ENCODE measurements at regions not wholly inside any gene's neighbourhood (a gene's known extent, or its start where the extent isn't known, plus 50 kb on each side); places are given as distances from the start of the nearest gene placed in this dataset.

- TF ChIP-seq AR (CRISPR knock-in tag; IDR thresholded peaks at IDR 0.05) = no peak
- no peak for TF ChIP-seq ETV6 (CRISPR knock-in tag; IDR thresholded peaks at IDR 0.05)
- TF ChIP-seq OVOL2 (CRISPR knock-in tag; IDR thresholded peaks at IDR 0.05; ENCODE audit: borderline replicate concordance) = no peak
Observed at GRCh38 chr6:145235207-145235606, 500.1 kb downstream of the EPM2A start (continued).

DNA sequence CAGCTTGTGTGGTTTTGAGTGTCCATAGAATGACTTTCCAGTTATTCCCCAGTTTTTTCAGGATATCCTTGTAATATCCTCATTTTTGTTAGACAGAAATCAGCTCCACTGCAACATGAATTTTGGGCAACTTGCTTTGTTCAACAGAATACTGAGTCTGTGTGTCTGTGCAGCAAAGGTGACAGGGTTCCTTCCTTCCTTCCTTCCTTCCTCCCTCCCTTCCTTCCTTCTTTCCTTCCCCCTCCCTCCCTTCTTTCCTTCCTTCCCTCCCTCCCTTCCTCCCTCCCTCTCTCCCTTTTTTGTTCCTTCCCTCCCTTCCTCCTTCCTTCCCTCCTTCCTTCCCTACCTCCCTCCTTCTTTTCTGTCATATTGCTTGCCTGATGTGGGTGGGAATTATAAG lies 496.5 kb downstream of the EPM2A start:
- POLR2A ChIA-PET = no interaction called here
- H3K27ac Mint-ChIP-seq = no peak overlapping the region
- H3K4me3 Mint-ChIP-seq = no peak overlapping the region
- peaks cover 29% of the 10 kb centered on the region for H3K9me3 Mint-ChIP-seq
- CTCF ChIA-PET = no interaction called here
- ATAC-seq = no peak
- H3K27me3 Mint-ChIP-seq (ENCODE audit: low read depth) = no peaks in the 10 kb centered on the region; the same call in 1 of the 2 replicates
- no peak for TF ChIP-seq ZNF281 (CRISPR knock-in tag; IDR thresholded peaks at IDR 0.05)
- no peak for TF ChIP-seq JAZF1 (CRISPR knock-in tag; IDR thresholded peaks at IDR 0.05)
- TF ChIP-seq, protein P1, sequence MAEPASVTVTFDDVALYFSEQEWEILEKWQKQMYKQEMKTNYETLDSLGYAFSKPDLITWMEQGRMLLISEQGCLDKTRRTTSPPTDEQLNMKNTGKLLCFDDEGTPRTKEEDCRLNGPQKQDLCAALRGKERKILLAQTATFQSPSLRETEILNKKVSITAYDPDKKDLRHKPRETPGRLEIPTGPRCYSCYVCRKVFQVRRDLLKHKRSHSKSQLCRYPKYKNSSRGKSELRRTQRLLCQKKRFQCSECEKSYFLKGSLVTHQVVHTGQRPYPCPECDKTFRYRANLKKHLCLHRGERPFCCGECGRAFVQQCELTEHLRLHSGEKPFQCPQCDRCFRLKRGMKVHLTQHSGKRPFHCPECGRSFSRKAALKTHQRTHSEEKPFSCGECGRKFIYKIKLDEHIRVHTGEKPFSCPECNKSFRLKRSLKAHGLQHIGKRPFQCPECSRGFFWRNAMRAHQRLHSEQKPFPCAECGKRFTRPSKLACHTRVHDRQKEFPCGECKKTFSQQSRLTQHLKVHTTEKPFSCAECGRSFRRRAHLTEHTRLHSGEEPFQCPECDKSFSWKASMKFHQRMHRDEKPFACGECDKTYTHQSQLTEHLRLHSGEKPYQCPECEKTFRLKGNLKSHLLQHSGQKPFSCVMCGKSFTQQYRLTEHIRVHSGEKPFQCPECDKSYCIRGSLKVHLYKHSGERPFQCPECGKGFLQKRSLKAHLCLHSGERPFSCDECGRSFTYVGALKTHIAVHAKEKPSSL (CRISPR knock-in tag; conservative IDR thresholded peaks at IDR 0.05) = no peak
- TF ChIP-seq GRHL2 (CRISPR knock-in tag; IDR thresholded peaks at IDR 0.05; ENCODE audit: insufficient replicate concordance, severe bottlenecking) = no peak
- TF ChIP-seq NR1H2 (CRISPR knock-in tag; IDR thresholded peaks at IDR 0.05) = no peak
- TF ChIP-seq USF2 (CRISPR knock-in tag; IDR thresholded peaks at IDR 0.05) = no peak
- no peak for TF ChIP-seq ELF4 (CRISPR knock-in tag; IDR thresholded peaks at IDR 0.05; ENCODE audit: low read depth)
- no peak for TF ChIP-seq MYBL2 (CRISPR knock-in tag; IDR thresholded peaks at IDR 0.05)
- no peak for TF ChIP-seq RORB (CRISPR knock-in tag; IDR thresholded peaks at IDR 0.05)
- TF ChIP-seq ZNF232 (CRISPR knock-in tag; IDR thresholded peaks at IDR 0.05) = no peak
- no peak for TF ChIP-seq ZBTB21 (CRISPR knock-in tag; IDR thresholded peaks at IDR 0.05; ENCODE audit: borderline replicate concordance)
- no peak for TF ChIP-seq ATF1 (CRISPR knock-in tag; IDR thresholded peaks at IDR 0.05)
- TF ChIP-seq FOXJ3 (CRISPR knock-in tag; IDR thresholded peaks at IDR 0.05; ENCODE audit: borderline replicate concordance) = no peak
- no peak for TF ChIP-seq SMAD4 (CRISPR knock-in tag; IDR thresholded peaks at IDR 0.05)
- no peak for TF ChIP-seq NFE2L1 (CRISPR knock-in tag; IDR thresholded peaks at IDR 0.05)
- TF ChIP-seq, protein P2, sequence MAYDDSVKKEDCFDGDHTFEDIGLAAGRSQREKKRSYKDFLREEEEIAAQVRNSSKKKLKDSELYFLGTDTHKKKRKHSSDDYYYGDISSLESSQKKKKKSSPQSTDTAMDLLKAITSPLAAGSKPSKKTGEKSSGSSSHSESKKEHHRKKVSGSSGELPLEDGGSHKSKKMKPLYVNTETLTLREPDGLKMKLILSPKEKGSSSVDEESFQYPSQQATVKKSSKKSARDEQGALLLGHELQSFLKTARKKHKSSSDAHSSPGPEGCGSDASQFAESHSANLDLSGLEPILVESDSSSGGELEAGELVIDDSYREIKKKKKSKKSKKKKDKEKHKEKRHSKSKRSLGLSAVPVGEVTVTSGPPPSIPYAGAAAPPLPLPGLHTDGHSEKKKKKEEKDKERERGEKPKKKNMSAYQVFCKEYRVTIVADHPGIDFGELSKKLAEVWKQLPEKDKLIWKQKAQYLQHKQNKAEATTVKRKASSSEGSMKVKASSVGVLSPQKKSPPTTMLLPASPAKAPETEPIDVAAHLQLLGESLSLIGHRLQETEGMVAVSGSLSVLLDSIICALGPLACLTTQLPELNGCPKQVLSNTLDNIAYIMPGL (CRISPR knock-in tag; IDR thresholded peaks at IDR 0.05) = no peak
- DNase-seq (ENCODE audit: low spot score) = no peak
- H3K4me1 Mint-ChIP-seq = peaks cover 14% of the 10 kb centered on the region
- H3K36me3 Mint-ChIP-seq = peaks cover 7% of the 10 kb centered on the region

Data from WTC11 (cell line).